HG02678 (cell line): ENCODE measurements at regions not wholly inside any gene's neighbourhood (a gene's known extent, or its start where the extent isn't known, plus 50 kb on each side); places are given as distances from the start of the nearest gene placed in this dataset.

Experiments used
- ATAC-seq: cut with Tn5 transposase; IDR thresholded peaks from one replicate; pipeline ENCODE4 v1.9.1; 2021; ENCODE audit warnings: mild to moderate bottlenecking, moderate library complexity; ENCODE audit not compliant: unreplicated experiment

- no peak for ATAC-seq
Observed at GRCh38 chr4:141576585-141577110, 59.7 kb upstream of the IL15 start.

DNA sequence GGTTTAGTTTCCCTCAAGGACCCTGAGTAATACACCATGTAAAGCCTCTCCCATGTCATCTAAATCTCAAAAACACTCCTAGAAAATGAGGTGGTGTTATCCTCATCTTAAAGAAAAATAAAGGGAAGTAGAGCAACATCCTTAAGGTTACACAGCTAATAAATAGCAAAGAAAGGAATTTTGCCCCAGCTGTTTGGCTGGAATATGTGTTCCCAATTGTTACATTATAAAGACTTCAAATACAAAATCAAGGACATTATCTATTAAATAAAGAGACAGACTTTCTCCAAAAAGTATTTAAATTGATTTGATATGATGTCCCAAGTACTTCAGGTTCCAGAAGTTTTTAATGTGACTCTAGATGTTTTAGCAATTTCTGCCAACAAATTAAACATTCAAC lies 57.9 kb upstream of the IL15 start:
- no peak for ATAC-seq

DNA sequence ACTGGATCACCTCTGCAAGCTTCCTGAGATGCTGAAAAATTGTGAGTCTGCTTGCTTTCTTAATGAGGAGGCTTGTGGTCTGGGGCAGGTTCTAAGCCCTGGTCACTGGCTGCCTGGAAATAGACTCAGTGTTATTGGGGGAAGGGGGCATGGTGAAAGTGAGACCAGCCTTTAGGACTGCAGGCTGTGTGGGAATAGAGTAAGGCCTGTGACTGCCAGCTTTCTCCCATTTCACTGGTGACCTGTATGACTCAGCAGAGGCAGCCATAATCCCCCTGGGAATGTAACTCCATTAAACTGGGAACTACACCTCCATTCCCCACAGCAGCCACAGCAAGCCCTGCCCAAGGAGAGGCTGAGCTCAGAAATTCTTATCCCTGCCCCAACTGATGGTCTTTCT lies 55.9 kb upstream of the IL15 start:
- no peak for ATAC-seq
